Stimulated activated CD8-positive, alpha-beta memory T cell treated with anti-CD3 and anti-CD28 coated beads, Interleukin-7, amount 100 ng/mL, for 48 hours (primary cell): ENCODE measurements at regions not wholly inside any gene's neighbourhood (a gene's known extent, or its start where the extent isn't known, plus 50 kb on each side); places are given as distances from the start of the nearest gene placed in this dataset.
"Not testable (repeated sequence)": the region's sequence is repeated elsewhere in the genome, so short reads cannot be mapped to it uniquely, and the experiment has no call there.

Source experiments
- DNase-seq, 2 donors: peaks; one replicate each; pipeline ENCODE4 v3.0.0-alpha.2; 2020; ENCODE audit warnings: low read depth in 1 of 2; ENCODE audit errors: extremely low read depth in 1 of 2

GRCh38 chr11:33974804-33975203, 76.7 kb upstream of the CAPRIN1 start:
- no peak for DNase-seq

GRCh38 chr11:33971530-33971929, 79.7 kb upstream of the LMO2 start:
- DNase-seq: not testable (repeated sequence)

GRCh38 chr11:33970984-33971466, 79.1 kb upstream of the LMO2 start:
- DNase-seq: peak in 1 of 2 donors; percentile 1

GRCh38 chr11:33967451-33967850, 75.6 kb upstream of the LMO2 start:
- DNase-seq: no peak

- no peak for DNase-seq
Measured at GRCh38 chr11:33965032-33965431, 73.2 kb upstream of the LMO2 start.

- no peak for DNase-seq
Measured at GRCh38 chr11:33959855-33960400, 68.1 kb upstream of the LMO2 start.

GRCh38 chr11:33957304-33957917, 65.5 kb upstream of the LMO2 start:
- DNase-seq: no peak

GRCh38 chr11:33956611-33957010, 64.7 kb upstream of the LMO2 start:
- DNase-seq: no peak

- no peak for DNase-seq
Measured at GRCh38 chr11:33953289-33953688, 61.4 kb upstream of the LMO2 start.

- no peak for DNase-seq
Measured at GRCh38 chr11:33952805-33953204, 60.9 kb upstream of the LMO2 start.

- no peak for DNase-seq
Measured at GRCh38 chr11:33949252-33949913, 57.5 kb upstream of the LMO2 start.

- no peak for DNase-seq
Measured at GRCh38 chr11:33948494-33948893, 56.6 kb upstream of the LMO2 start.

GRCh38 chr11:33947918-33948317, 56.0 kb upstream of the LMO2 start:
- not testable (repeated sequence) for DNase-seq

GRCh38 chr11:33946930-33947329, 55.1 kb upstream of the LMO2 start:
- DNase-seq: no peak

GRCh38 chr11:33945481-33946268, 53.8 kb upstream of the LMO2 start:
- DNase-seq: no peak

GRCh38 chr11:33944693-33945424, 53.0 kb upstream of the LMO2 start:
- DNase-seq: no peak

- DNase-seq: no peak
Measured at GRCh38 chr11:33944345-33944692, 52.4 kb upstream of the LMO2 start.

GRCh38 chr11:33942954-33943353, 51.1 kb upstream of the LMO2 start:
- DNase-seq: no peak

- DNase-seq: no peak
Measured at GRCh38 chr11:33941637-33942160, 49.8 kb upstream of the LMO2 start.
